ENCODE measurements at regions not wholly inside any gene's neighbourhood (a gene's known extent, or its start where the extent isn't known, plus 50 kb on each side); places are given as distances from the start of the nearest gene placed in this dataset.
A peak's percentile ranks its signal among the peaks of the same experiment; 100 is the strongest.
"Not testable (repeated sequence)": the region's sequence is repeated elsewhere in the genome, so short reads cannot be mapped to it uniquely, and the experiment has no call there.

DNA sequence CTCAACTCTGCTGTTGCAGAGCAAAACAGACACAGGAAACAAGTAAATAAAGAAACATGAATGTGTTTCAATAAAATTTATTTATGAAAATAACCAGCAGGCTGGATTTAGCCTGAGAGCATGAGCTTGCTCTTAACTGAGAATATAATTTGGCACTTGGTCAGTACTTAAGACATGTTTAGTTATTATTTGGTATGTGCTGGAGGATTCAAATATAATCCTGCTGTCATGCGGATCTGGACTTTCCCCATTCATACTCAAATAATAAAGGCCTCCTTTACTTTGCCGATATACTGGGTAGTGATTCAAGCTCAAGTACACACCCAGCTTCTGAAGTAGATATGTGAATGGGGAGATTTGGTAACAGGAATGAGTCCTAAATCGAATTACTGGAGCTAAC lies 465.5 kb upstream of the HS3ST1 start:
- no peak for DNase-seq

DNA sequence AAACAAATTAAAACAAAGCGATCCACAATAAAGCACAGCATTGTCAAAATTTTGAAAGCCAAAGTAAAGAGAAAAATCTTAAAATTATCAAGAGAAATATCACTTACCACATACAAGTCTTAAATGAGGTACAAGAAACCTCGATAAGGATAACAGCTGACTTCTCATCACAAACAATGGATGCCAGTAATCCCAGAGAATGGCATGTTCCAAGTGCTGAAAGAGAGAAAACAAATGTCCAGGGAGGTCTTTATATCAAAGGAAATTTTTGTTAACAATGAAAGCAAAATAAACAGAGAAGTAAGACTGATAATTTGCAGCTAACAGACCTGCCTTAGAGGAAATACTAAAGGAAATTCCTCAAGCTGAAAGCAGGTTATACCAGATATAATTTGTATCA lies 460.4 kb upstream of the HS3ST1 start:
- DNase-seq, result no peak

GRCh38 chr4:11881947-11882346 lies 453.3 kb upstream of the HS3ST1 start:
- DNase-seq, result peak; percentile 19

DNA sequence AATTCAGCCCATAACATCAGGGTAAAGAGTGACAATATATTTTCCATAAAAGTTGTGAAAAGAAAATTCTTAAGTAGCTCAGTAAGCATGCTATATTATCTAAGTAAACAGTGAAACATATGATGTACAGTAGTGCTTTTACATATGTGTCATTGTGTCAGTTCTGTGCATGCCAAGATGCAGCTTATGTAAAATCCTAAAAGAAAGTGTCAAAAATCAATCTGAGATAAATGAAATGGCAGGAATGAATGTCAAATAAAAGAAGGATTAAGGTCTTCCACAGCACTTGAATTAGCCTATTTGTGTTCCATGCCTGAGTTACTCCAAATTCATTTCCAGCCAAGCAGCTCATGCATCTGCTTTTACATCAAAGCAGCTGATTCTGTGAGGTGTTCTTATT lies 452.7 kb upstream of the HS3ST1 start:
- peak; percentile 15 for DNase-seq

- DNase-seq, result no peak
Measured at GRCh38 chr4:11878241-11878640, 449.5 kb upstream of the HS3ST1 start.

GRCh38 chr4:11876104-11876503 lies 447.4 kb upstream of the HS3ST1 start:
- DNase-seq, result no peak

DNA sequence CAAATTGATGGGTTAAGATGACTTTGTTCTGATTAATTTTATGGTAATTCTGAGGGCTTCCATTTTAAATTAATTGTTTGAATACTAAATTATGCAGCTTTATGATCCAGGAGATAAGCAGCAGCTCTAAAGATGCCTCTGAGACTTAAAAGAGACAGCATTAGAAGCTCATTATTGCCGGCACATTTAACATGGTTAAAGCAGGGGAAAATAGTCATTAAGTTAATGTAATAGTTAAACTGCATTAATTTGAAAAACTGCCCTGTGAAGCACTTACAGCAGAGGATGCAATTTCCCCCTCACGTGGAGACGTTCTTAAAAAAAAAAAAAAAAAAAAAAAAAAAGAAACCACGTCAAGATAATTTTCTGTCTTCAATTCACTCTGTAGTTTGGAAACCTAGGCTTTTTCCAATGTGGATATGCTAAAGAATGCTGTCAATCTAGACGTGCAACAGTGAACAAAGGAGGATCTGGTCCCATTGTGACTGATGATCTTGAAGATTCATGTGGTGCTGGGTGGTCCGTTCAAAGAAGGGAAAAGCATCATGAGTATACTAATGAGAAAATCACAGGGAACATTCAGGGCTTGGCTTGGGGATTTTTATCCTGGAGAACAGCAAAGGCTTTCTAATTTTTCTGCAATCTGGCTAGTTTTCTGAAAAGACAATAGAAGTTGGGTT lies 440.6 kb upstream of the HS3ST1 start:
- no peak for DNase-seq

DNA sequence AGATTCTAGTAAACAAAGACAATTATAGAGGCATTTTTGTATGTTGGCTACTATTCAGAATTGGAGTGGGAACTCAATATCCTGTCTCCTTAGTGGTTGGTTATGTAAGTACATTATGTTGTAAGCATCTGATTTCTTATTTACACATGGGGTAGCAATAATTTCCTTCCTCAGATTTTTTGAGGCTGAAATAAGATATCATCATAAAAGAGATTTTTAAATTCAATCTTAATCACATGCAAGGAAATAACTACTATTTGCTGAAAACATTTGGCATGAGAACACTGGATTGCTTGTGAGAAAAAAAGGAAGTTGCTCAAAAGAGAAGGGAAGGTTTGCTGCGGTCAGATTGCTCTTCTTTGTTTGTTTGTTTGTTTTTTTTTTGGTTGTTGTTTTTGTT lies 437.7 kb upstream of the HS3ST1 start:
- no peak for DNase-seq

DNA sequence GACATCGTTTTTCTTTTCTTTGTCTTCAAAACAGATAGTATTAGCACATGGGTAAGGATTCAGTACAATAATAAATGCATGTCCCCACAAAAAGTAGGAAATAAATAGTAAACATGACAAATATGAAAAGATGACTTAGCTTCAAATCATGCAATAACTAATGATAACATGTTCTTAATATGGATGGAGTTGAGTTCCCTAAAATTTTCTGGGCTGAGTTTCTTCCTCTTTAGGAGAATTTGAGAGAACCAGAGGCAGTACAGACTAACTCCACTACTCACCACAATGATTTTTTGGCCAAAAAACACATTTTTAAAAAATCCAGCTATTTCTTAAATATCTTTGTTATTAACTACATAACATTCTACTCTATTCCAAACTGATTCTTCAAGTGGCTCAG lies 432.3 kb upstream of the HS3ST1 start:
- DNase-seq, result no peak

- DNase-seq, result no peak
Measured at GRCh38 chr4:11857881-11858280, 429.2 kb upstream of the HS3ST1 start.

DNA sequence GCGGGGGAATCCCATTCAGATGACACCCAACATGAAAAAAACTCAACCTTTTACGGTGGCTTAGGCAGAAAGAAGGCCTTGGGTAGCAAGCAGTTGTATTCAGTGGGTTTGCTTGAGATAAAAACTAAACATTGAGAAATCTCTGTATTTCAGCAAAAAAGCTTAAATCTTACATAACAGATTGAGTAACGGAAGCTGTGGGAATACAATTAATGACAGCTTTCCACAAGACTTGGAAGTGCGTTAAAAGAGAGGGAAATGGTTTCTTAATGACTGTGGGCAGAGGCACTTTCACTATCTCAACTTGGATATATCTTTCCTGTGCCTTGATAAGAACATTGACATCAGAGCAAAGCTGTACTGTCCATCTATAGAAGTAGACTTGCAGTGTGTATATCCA lies 418.5 kb upstream of the HS3ST1 start:
- no peak for DNase-seq

DNA sequence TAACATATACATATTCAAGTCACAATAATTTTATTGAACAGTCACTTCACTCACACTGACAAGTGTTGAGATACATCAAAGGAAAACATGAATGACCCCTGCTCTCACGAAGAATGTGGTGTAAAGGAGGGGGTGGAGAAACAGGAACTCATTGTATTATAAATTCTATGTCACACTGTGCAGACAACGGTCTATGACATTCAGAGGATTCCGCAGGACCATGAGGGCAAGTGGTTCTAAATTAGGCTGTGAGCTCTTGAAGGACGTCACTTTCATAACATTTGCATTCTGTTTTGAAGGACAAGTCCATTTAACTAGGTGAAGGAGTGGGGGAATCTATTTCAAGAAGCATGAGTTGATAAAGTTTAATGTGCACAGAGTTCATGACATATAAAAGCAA lies 415.2 kb upstream of the HS3ST1 start:
- no peak for DNase-seq

- no peak for DNase-seq
Measured at GRCh38 chr4:11843340-11843739, 414.6 kb upstream of the HS3ST1 start.

- DNase-seq, result peak; percentile 13
Measured at GRCh38 chr4:11842620-11843263, 414.0 kb upstream of the HS3ST1 start.

- no peak for DNase-seq
Measured at GRCh38 chr4:11839889-11840288, 411.2 kb upstream of the HS3ST1 start.

- DNase-seq, result no peak
Measured at GRCh38 chr4:11831739-11832138, 403.0 kb upstream of the HS3ST1 start.

DNA sequence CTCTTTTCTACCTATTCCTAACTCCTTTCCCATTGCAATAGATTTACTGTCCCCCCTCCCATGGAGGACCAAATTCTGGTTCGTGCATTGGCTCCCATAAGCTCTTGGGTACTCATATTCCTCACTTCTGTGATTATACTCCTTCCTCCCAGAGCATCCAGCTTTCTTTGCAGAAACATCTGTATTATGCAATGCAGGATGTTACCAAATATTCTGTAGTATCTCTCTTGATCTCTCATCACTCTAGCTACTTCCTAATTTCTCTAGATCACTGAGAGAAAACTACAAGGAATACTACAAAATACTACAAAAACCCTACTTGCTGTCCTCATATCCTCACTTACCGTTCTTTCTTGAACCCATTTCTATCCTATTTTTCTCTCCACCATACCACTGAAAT lies 395.9 kb upstream of the HS3ST1 start:
- no peak for DNase-seq

DNA sequence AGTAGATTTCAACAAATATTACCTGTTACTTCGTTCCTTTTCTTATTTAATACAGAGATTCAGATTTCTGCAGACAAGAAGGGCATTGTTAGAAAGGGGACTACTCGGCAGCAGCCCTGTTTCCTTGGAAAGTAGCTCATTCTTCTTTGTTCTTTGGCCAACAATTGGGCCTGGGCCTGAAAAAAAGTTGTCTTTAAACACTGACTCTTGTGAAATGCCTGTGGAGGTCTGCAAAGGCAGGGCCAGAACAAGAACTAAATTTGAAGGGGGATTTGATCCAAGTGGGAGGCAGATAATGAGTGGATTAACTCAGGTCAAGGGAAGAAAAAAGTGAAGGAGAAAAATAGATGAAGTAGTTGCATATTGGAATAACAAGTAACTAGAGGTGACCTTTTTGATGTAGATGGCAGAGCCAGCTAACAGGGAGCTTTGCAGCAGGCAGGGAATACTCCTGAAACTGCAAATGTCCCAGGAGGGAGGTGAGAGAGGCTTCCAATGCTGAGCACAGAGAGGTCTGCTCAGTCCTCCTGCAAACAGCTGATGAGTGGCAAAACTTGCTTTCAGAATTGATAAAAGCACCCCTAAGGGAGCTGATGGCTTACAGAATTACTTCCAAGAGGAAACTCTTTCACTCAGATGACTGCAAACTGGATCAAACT lies 393.2 kb upstream of the HS3ST1 start:
- DNase-seq, result no peak

DNA sequence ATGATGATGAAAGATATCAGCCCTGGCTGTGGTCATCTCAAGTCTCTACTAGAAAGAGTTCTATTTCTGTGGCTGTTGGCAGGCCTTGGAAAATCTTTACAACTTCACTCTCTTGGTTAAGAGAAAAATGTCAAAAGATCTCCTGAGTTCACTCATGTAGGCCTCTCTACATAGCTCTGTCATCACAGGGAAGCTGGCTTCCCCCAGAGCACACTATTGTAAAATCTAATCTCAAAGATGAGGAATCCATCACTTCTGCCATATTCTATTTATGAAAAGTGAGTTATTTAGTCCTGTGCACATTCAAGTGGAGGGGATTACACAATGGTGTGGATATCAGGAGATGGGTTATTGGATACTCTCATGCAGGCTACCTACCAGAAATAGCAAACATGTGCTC lies 388.4 kb upstream of the HS3ST1 start:
- DNase-seq, result no peak

- no peak for DNase-seq
Measured at GRCh38 chr4:11814758-11815157, 386.1 kb upstream of the HS3ST1 start.

- no peak for DNase-seq
Measured at GRCh38 chr4:11813951-11814446, 385.3 kb upstream of the HS3ST1 start.

- not testable (repeated sequence) for DNase-seq
Measured at GRCh38 chr4:11811521-11811920, 382.8 kb upstream of the HS3ST1 start.

GRCh38 chr4:11805842-11806241 lies 377.1 kb upstream of the HS3ST1 start:
- DNase-seq, result peak; percentile 7

All from NCI-H345 (cell line).